Thoracic aorta (tissue), 2 donors: ENCODE measurements at regions not wholly inside any gene's neighbourhood (a gene's known extent, or its start where the extent isn't known, plus 50 kb on each side); places are given as distances from the start of the nearest gene placed in this dataset.

Source experiments
- ATAC-seq: fragments of 150-250 bp; one replicate; pipeline ENCODE4 v1.8.0; 2017; ENCODE audit warnings: low read depth; ENCODE audit not compliant: insufficient number of reproducible peaks, low FRiP score
- DNase-seq: peaks from one replicate; pipeline ENCODE4 v3.0.0-alpha.2; 2020; ENCODE audit warnings: low spot score
- H3K27ac ChIP-seq, 2 donors: fragments of 200-600 bp; sonication (generic); 1 replicate in 1 of 2; 2 replicates in 1 of 2; pipeline ENCODE4 v1.5.1; 2016; ENCODE audit warnings: mild to moderate bottlenecking in 2 of 2, moderate library complexity in 2 of 2
- H3K27me3 ChIP-seq: fragments of 200-600 bp; sonication (generic); replicated peaks from 2 replicates; pipeline ENCODE4 v1.6.0; 2016; ENCODE audit warnings: mild to moderate bottlenecking; ENCODE audit not compliant: insufficient read depth
- H3K36me3 ChIP-seq: fragments of 200-600 bp; sonication (generic); one replicate; pipeline ENCODE4 v1.5.1; 2016
- H3K4me1 ChIP-seq, 2 donors: fragments of 200-600 bp; sonication (generic); 1 replicate in 1 of 2; 2 replicates in 1 of 2; pipeline versions ENCODE4 v1.5.1 to v1.6.0; 2016; ENCODE audit warnings: low read depth in 2 of 2, mild to moderate bottlenecking in 1 of 2; ENCODE audit not compliant: control insufficient read depth in 1 of 2
- H3K4me3 ChIP-seq: fragments of 200-600 bp; sonication (generic); 2 replicates; pipeline ENCODE4 v1.5.1; 2016; ENCODE audit warnings: mild to moderate bottlenecking
- H3K9me3 ChIP-seq: fragments of 200-600 bp; sonication (generic); 2 replicates; pipeline ENCODE4 v1.5.1; 2016
- CTCF ChIP-seq: fragments of 200-600 bp; sonication (generic); IDR thresholded peaks from one replicate; pipeline ENCODE4 v1.5.1; 2019; ENCODE audit warnings: antibody characterized with exemption

DNA sequence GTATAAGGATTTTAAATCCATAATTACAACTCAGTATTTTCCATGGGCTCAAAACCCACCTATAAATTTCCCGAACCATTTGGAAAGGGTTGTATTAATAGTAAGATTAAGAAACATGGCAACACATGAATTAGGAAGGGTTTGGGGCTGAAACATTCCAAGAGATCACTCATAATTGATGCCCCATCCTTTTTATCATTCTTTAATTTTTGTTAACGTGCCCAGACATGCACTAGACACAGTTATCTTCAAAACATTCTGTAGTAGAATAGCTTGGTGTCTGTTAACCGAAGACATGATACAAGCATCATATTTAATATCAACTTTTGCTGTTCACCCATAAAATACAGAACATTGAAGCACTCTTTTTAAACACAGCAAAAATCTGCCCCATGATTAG, 106.8 kb upstream of the FRMD6 start:
- H3K4me3 ChIP-seq = no peak overlapping the region
- DNase-seq (no peak), ATAC-seq (no peak)
- no peaks in the 10 kb centered on the region for H3K9me3 ChIP-seq
- no peak for TF ChIP-seq CTCF
- peaks cover 16 to 26% of the 10 kb centered on the region in 2 donors for H3K4me1 ChIP-seq
- no peaks in the 10 kb centered on the region for H3K36me3 ChIP-seq
- H3K27me3 ChIP-seq = no peaks in the 10 kb centered on the region
- H3K27ac ChIP-seq = no peak overlapping the region

GRCh38 chr14:51545396-51545795, 106.3 kb upstream of the FRMD6 start:
- DNase-seq (no peak), ATAC-seq (no peak)
- Histone ChIP-seq H3K36me3 (no peaks in the 10 kb centered on the region), H3K27ac (no peak overlapping the region), H3K4me1 (peaks cover 11 to 21% of the 10 kb centered on the region in 2 donors), H3K9me3 (no peaks in the 10 kb centered on the region), H3K27me3 (no peaks in the 10 kb centered on the region), H3K4me3 (no peak overlapping the region)
- no peak for TF ChIP-seq CTCF

GRCh38 chr14:51546099-51546498, 105.6 kb upstream of the FRMD6 start:
- TF ChIP-seq CTCF = no peak
- no peak for ATAC-seq
- Histone ChIP-seq H3K4me1 (peaks cover 11 to 21% of the 10 kb centered on the region in 2 donors), H3K4me3 (no peak overlapping the region), H3K27me3 (no peaks in the 10 kb centered on the region), H3K36me3 (no peaks in the 10 kb centered on the region), H3K27ac (no peak overlapping the region), H3K9me3 (no peaks in the 10 kb centered on the region)
- DNase-seq = no peak

DNA sequence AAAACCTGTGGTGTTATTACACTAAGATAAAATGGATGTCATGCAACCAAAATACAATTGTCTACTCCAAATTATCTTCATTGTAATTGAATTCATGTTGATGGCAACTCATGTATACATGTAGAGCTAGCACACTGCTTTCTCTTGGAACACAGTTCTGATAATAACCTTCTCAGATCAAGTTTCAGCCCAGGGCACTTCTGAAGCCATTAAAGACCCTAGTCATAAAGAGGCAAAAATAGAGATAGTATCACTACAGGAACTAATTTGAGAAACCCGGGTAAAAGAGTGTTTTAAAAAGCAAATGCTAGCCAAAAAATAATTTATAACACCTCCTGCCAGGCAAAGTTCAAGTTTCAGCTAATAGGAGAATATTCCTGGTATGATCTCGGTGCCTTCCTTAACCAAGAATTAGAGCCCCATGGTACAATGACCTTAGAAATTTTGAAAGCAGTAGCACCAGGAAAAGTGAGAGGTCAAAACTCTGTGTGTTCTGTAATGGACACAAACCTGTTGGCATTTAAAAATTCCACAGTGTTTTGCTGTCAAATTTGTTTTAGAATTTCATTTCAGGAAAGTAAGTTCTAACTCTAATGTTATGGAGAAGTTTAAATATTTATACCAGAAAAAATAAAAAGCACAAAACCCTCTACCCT, 105.0 kb upstream of the FRMD6 start:
- DNase-seq (no peak), ATAC-seq (peak; percentile 17)
- H3K9me3 ChIP-seq = no peaks in the 10 kb centered on the region
- peak overlapping the region; percentile 24 to 71 for H3K27ac ChIP-seq
- TF ChIP-seq CTCF = no peak
- H3K4me3 ChIP-seq = no peak overlapping the region
- peaks cover 11 to 21% of the 10 kb centered on the region in 2 donors for H3K4me1 ChIP-seq
- no peaks in the 10 kb centered on the region for H3K27me3 ChIP-seq
- H3K36me3 ChIP-seq = no peaks in the 10 kb centered on the region

GRCh38 chr14:51547260-51547659, 104.5 kb upstream of the FRMD6 start:
- H3K36me3 ChIP-seq = no peaks in the 10 kb centered on the region
- H3K4me3 ChIP-seq = no peak overlapping the region
- ATAC-seq = peak; percentile 99
- no peak for TF ChIP-seq CTCF
- no peaks in the 10 kb centered on the region for H3K9me3 ChIP-seq
- no peaks in the 10 kb centered on the region for H3K27me3 ChIP-seq
- H3K27ac ChIP-seq = peak overlapping the region; percentile 46 to 71
- peaks cover 11 to 21% of the 10 kb centered on the region in 2 donors for H3K4me1 ChIP-seq
- DNase-seq = peak; percentile 36
